NB4 (cell line): ENCODE measurements at regions not wholly inside any gene's neighbourhood (a gene's known extent, or its start where the extent isn't known, plus 50 kb on each side); places are given as distances from the start of the nearest gene placed in this dataset.
A peak's percentile ranks its signal among the peaks of the same experiment; 100 is the strongest.

Experiments
- DNase-seq: peaks from one replicate; pipeline ENCODE4 v3.0.0; 2010; ENCODE audit warnings: low read depth
- H3K4me3 ChIP-seq: one replicate; pipeline ENCODE4 v1.5.1; 2011; ENCODE audit warnings: mild to moderate bottlenecking, low read depth, low read length, moderate library complexity
- MYC ChIP-seq: IDR thresholded peaks from 2 replicates; pipeline ENCODE4 v1.6.1; 2011; ENCODE audit warnings: low read depth, low read length
- POLR2A ChIP-seq: IDR thresholded peaks from 2 replicates; pipeline ENCODE4 v1.6.1; 2011; ENCODE audit warnings: mild to moderate bottlenecking; ENCODE audit not compliant: insufficient read length; ENCODE audit errors: extremely low read depth
- TF ChIP-seq, protein P1 (sequence below): IDR thresholded peaks from one replicate; pipeline ENCODE4 v1.5.1; 2012; ENCODE audit warnings: low read depth, low read length
- TF ChIP-seq, protein P2 (sequence below): IDR thresholded peaks from 2 replicates; pipeline ENCODE4 v1.6.1; 2011; ENCODE audit warnings: low read depth, low read length

DNA sequence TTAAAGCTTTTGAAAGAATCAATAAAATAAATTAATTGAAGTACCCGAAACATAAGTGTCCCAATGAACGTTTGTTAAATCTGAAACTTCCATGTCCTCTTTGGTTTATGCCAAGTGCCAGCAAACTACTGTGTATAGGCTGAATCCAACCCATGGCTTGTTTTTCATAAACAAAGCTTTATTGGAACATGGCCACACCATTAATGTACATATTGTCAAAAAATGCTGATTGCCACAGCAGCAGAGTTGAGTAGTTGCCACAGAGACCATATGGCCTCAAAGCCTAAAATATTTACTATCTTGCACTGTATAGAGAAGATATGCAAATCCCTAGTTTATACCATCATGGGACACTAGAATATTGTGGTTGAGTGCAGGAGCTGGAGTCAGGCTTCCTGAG, 406.1 kb downstream of the MAFB start:
- TF ChIP-seq, protein P1, sequence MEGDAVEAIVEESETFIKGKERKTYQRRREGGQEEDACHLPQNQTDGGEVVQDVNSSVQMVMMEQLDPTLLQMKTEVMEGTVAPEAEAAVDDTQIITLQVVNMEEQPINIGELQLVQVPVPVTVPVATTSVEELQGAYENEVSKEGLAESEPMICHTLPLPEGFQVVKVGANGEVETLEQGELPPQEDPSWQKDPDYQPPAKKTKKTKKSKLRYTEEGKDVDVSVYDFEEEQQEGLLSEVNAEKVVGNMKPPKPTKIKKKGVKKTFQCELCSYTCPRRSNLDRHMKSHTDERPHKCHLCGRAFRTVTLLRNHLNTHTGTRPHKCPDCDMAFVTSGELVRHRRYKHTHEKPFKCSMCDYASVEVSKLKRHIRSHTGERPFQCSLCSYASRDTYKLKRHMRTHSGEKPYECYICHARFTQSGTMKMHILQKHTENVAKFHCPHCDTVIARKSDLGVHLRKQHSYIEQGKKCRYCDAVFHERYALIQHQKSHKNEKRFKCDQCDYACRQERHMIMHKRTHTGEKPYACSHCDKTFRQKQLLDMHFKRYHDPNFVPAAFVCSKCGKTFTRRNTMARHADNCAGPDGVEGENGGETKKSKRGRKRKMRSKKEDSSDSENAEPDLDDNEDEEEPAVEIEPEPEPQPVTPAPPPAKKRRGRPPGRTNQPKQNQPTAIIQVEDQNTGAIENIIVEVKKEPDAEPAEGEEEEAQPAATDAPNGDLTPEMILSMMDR = no peak
- TF ChIP-seq POLR2A = no peak
- TF ChIP-seq, protein P2, sequence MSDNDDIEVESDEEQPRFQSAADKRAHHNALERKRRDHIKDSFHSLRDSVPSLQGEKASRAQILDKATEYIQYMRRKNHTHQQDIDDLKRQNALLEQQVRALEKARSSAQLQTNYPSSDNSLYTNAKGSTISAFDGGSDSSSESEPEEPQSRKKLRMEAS = no peak
- TF ChIP-seq MYC = no peak
- H3K4me3 ChIP-seq = no peak overlapping the region
- no peak for DNase-seq

DNA sequence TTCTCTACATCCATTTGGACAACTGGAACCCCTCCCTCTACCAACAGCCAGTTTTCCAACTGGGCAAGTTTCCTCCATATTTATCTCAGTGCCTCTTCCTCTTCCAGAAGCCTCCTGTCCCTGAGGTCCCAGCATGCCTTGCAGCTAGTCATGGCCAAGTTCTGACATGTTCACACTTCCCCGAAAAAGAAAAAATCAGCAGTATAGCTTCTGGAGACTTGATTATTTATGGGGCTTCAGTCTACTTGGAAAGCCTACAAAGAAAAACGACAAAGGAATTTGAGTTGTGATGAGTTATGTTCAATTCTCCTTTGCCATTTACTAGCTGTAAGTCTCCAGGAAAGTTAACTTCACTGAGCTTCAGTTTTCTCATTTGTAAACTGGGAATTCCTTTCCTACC, 406.5 kb downstream of the MAFB start:
- DNase-seq = no peak
- no peak overlapping the region for H3K4me3 ChIP-seq
- TF ChIP-seq, protein P1 = no peak

GRCh38 chr20:40280616-40281015, 408.4 kb downstream of the MAFB start:
- DNase-seq = no peak
- TF ChIP-seq, protein P1 = no peak
- no peak overlapping the region for H3K4me3 ChIP-seq

DNA sequence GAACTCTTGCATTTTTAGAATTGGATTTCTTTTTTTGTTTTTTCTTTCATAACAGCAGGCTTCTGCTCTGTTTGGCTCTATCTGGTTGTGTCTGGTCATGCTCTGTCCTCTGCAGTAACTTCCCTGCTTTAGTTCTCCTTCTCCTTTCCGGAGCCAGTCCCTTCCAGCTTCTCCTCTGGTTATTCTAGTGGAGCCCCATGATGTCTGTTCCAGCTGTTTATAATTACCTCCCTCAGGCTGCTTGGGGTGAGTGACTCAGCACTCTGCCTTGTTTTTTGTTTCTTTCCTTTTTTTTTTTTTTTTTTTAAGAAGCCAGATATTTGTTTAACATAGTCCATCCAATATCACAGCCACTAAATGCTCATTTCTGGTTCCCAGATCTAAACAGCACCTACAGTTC, 409.6 kb downstream of the MAFB start:
- no peak overlapping the region for H3K4me3 ChIP-seq
- DNase-seq = peak; percentile 62
- TF ChIP-seq, protein P2 = no peak
- TF ChIP-seq, protein P1 = no peak
- TF ChIP-seq MYC = no peak
- no peak for TF ChIP-seq POLR2A

DNA sequence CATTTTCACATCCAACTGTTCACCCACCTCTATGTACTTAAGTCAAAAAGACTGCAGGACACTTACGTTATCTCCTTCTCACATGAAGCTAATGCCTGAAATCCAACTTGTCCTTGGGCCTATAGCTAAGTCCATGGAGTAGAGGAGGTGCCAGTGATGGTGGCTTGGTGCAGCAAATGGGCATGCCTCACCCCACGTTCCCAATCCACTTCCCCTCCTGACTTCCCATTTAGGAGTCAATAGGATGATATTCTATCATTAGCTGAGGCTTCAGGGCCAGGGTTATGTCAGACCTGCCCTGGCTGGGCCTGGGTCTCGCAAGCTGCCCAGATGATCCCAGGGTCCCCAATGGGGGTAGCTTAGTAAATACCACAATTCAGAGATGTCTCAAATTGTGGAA, 410.4 kb downstream of the MAFB start:
- DNase-seq = no peak
- TF ChIP-seq MYC = no peak
- no peak overlapping the region for H3K4me3 ChIP-seq

- TF ChIP-seq MYC (no peak), POLR2A (no peak)
- TF ChIP-seq, protein P2 = no peak
- TF ChIP-seq, protein P1 = no peak
- H3K4me3 ChIP-seq = no peak overlapping the region
- DNase-seq = no peak
Observed at GRCh38 chr20:40276301-40276700, 412.7 kb downstream of the MAFB start.

DNA sequence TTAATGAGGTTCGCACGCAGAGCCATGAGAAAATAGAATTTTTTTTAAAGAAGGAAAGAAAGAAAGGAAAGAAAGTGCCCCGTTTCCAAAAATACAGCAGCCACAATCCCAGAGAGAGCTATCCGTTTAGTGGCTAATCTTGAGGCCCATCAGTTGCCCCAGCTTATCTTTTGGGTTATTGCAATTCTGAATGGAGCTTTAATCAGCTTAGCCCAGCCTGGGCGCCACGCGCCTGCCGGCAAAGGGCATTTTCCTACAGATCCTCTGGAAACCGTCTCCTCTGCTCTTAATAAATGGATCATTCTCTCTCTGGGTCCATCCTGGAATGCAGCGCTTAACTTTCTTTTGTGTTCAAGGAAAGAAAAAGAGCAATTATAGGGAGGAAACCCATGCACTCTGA, 413.3 kb downstream of the MAFB start:
- DNase-seq = no peak
- H3K4me3 ChIP-seq = no peak overlapping the region
- TF ChIP-seq MYC = no peak
- TF ChIP-seq, protein P1 = no peak
- TF ChIP-seq, protein P2 = no peak
- no peak for TF ChIP-seq POLR2A
